ENCODE measurements at regions not wholly inside any gene's neighbourhood (a gene's known extent, or its start where the extent isn't known, plus 50 kb on each side); places are given as distances from the start of the nearest gene placed in this dataset.

DNA sequence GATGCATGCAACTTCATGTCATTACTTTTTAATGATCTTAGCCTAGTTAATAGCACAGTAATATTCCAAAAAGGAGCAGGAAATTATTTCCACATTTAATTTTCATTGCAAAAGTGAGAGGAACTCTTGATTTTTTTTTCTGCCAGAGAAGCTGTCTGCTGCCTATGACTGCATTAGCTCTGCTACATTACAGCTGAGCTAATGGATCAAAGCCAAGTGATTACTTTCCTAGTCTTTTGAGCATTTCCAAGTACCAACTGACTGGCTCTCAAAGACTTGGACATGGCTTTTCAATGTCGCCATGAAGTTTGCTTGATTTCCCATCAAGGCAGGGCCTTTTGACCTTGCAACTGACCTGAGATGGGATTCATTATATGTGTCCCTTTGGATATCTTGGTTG is 356.6 kb upstream of the XYLT1 start:
- FAIRE-seq = no peak
- TF ChIP-seq, protein P1, sequence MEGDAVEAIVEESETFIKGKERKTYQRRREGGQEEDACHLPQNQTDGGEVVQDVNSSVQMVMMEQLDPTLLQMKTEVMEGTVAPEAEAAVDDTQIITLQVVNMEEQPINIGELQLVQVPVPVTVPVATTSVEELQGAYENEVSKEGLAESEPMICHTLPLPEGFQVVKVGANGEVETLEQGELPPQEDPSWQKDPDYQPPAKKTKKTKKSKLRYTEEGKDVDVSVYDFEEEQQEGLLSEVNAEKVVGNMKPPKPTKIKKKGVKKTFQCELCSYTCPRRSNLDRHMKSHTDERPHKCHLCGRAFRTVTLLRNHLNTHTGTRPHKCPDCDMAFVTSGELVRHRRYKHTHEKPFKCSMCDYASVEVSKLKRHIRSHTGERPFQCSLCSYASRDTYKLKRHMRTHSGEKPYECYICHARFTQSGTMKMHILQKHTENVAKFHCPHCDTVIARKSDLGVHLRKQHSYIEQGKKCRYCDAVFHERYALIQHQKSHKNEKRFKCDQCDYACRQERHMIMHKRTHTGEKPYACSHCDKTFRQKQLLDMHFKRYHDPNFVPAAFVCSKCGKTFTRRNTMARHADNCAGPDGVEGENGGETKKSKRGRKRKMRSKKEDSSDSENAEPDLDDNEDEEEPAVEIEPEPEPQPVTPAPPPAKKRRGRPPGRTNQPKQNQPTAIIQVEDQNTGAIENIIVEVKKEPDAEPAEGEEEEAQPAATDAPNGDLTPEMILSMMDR (IDR thresholded peaks at IDR 0.05; ENCODE audit: insufficient read depth, low read length, severe bottlenecking) = no peak
- Histone ChIP-seq H3K36me3 (ENCODE audit: control insufficient read depth, insufficient read depth, low read length) (no peaks in the 10 kb centered on the region), H3K27me3 (ENCODE audit: control insufficient read depth, insufficient read depth, low read length) (no peaks in the 10 kb centered on the region), H3K4me3 (ENCODE audit: low read depth, low read length) (no peak overlapping the region)
- DNase-seq (ENCODE audit: low read depth) = no peak

DNA sequence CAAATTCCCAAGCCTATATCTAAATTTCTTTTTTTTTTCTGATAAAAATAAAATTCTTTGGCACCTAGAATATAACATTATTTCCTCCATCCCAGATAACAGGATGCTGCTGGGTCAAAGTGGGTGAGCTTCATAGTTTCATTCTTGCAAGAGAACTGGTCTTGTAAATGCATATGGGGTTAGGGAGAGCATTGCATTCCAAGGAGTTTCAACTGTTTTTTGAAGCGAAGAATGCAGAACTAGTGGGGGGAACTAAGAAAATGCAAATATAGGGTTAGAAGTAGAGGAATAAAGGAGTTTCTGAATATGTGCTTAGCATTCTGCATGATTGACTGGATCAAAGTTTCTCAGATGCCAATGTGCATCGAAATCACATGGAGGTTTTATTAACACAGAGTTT is 347.2 kb upstream of the XYLT1 start:
- Histone ChIP-seq H3K27me3 (ENCODE audit: control insufficient read depth, insufficient read depth, low read length) (no peaks in the 10 kb centered on the region), H3K36me3 (ENCODE audit: control insufficient read depth, insufficient read depth, low read length) (no peaks in the 10 kb centered on the region), H3K4me3 (ENCODE audit: low read depth, low read length) (no peak overlapping the region)
- DNase-seq (ENCODE audit: low read depth) (no peak), FAIRE-seq (no peak)
- TF ChIP-seq, protein P1 (IDR thresholded peaks at IDR 0.05; ENCODE audit: insufficient read depth, low read length, severe bottlenecking) = no peak

DNA sequence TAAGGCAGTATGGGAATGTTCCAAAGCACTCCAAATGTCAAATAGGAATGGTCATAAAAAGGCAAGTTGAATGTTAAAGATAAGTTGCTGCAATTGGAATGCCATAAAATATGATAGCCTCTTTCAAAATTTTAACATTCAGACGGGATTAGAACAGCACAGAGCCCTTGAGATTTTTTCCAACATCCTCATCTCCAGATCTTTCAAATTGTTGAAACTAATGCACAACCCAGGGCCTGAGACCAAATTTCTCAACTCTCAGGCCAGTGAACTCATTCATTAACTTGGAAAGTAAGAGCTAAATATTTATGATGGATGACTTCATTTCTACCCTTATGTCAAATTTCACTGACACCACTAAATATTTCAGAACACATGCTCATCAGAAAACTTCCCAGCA is 346.5 kb upstream of the XYLT1 start:
- FAIRE-seq (no peak), DNase-seq (ENCODE audit: low read depth) (no peak)
- H3K27me3 ChIP-seq (ENCODE audit: control insufficient read depth, insufficient read depth, low read length) = no peaks in the 10 kb centered on the region
- H3K4me3 ChIP-seq (ENCODE audit: low read depth, low read length) = no peak overlapping the region
- TF ChIP-seq, protein P1 (IDR thresholded peaks at IDR 0.05; ENCODE audit: insufficient read depth, low read length, severe bottlenecking) = no peak
- no peaks in the 10 kb centered on the region for H3K36me3 ChIP-seq (ENCODE audit: control insufficient read depth, insufficient read depth, low read length)

DNA sequence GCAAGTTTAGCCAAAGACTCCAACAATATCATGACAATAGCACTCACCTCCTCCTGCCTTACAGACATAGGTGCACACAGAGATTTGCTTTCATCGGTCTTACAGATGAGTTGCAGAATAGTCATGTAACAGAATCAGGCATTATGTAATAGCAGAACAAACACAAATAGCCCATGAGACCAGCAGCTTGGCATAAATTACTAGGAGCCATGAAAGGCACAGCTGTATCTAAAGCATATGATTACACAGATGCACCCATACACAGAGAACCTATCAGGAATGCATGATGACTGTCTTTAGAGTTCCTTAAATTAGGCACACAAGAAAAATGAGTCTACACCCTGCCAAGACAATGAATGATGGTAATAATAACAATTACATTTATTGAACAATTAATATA is 342.0 kb upstream of the XYLT1 start:
- TF ChIP-seq, protein P1 (IDR thresholded peaks at IDR 0.05; ENCODE audit: insufficient read depth, low read length, severe bottlenecking) = no peak
- no peak for FAIRE-seq
- H3K27me3 ChIP-seq (ENCODE audit: control insufficient read depth, insufficient read depth, low read length) = no peaks in the 10 kb centered on the region
- DNase-seq (ENCODE audit: low read depth) = no peak
- H3K36me3 ChIP-seq (ENCODE audit: control insufficient read depth, insufficient read depth, low read length) = no peaks in the 10 kb centered on the region
- H3K4me3 ChIP-seq (ENCODE audit: low read depth, low read length) = no peak overlapping the region

DNA sequence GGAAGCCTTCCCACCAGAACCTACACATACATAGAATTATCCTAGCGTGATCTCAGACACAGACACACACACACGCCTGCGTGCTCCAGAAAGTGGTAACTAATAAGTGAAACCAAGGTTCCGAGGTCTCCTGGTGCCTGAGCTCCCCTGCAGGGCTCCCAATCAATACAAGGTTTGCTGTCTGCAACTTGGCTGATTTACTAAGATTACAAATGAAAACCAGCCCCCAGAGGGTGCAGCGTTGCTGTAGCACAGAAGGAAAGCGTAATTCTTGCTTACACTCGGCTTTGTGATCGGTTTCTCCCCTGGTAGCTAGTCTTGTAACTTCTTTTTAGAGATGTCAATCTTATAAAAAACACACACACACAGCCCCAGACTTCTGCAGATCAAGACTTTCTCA is 334.1 kb upstream of the XYLT1 start:
- Histone ChIP-seq H3K4me3 (ENCODE audit: low read depth, low read length) (no peak overlapping the region), H3K27me3 (ENCODE audit: control insufficient read depth, insufficient read depth, low read length) (no peaks in the 10 kb centered on the region), H3K36me3 (ENCODE audit: control insufficient read depth, insufficient read depth, low read length) (no peaks in the 10 kb centered on the region)
- TF ChIP-seq, protein P1 (IDR thresholded peaks at IDR 0.05; ENCODE audit: insufficient read depth, low read length, severe bottlenecking) = no peak
- no peak for FAIRE-seq
- no peak for DNase-seq (ENCODE audit: low read depth)

DNA sequence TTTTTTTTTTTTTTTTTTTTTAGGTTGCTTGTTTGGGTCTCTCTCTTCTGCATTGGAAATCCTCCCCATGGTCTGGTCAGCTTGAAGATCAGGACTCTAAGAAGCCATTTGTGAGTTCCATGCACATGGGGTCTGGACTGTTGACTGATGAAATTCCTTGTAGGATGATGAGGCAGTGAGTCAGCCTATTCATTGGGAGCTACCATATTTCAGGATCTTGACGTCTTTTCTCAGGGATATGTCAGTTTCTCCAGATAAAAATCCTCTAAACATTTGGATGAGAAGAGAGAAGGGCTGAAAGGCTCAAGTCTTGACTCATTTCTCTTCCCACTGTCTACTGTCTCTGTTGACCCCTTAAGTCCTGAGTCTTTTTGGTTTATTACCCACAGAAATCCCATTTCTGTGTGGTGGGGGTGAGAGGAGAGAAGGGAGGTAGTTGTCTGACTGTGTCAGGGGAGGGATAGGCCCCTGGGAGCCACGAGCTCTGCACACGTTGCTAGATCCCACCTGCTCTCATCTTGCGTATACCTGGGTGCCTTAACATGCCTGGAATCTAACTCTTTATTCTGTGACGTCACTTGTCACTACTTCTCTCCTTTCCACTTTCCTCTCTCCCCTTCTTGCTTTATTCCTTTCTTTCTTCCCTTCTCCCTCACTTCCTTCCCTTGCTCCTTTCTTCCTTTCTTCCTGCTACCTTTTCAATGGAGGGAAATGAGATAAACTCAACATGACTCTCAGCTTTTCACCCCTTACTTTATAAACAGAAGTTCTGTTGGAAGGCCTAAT is 333.1 kb upstream of the XYLT1 start:
- TF ChIP-seq, protein P1 (IDR thresholded peaks at IDR 0.05; ENCODE audit: insufficient read depth, low read length, severe bottlenecking) = no peak
- no peaks in the 10 kb centered on the region for H3K36me3 ChIP-seq (ENCODE audit: control insufficient read depth, insufficient read depth, low read length)
- DNase-seq (ENCODE audit: low read depth) = no peak
- H3K4me3 ChIP-seq (ENCODE audit: low read depth, low read length) = no peak overlapping the region
- no peaks in the 10 kb centered on the region for H3K27me3 ChIP-seq (ENCODE audit: control insufficient read depth, insufficient read depth, low read length)
- FAIRE-seq = no peak
